K562 (cell line): ENCODE measurements at regions not wholly inside any gene's neighbourhood (a gene's known extent, or its start where the extent isn't known, plus 50 kb on each side); places are given as distances from the start of the nearest gene placed in this dataset.

ENCODE experiments used
- ATAC-seq: fragments of 200-7000 bp; cut with Tn5 transposase; 3 replicates; pipeline ENCODE4 v1.9.1; 2020; ENCODE audit warnings: moderate library complexity
- BruUV-seq: library from RNA; stranded (reverse); fragments of 400-500 nt; replicated peaks from 2 replicates; lab custom pipeline; 2021; lab: Mats Ljungman, UMichigan
- CTCF ChIA-PET: fragments of 300-600 bp; formaldehyde crosslinking; extraction: SDS; loops from one replicate; lab custom pipeline; 2021; ENCODE audit warnings: low intra/inter-chr PET ratio; lab: Yijun Ruan, JAX
- POLR2A ChIA-PET: fragments of 300-600, 350-650 bp; sonication (Branson Sonifier 250); formaldehyde crosslinking; extraction: SDS; loops from one replicate; lab custom pipeline; 2021; ENCODE audit warnings: antibody characterized with exemption, inconsistent platforms; lab: Yijun Ruan, JAX
- DNase-seq, 4 experiments: peaks; one replicate each; pipeline versions ENCODE4 v3.0.0 to v3.0.0-alpha.2; 2011 to 2018; ENCODE audit warnings: low spot score in 3 of 4, mixed read lengths in 3 of 4; ENCODE audit errors: extremely low read depth in 1 of 4
- FAIRE-seq: peaks from 2 replicates; lab custom pipeline; 2011; peaks lifted over from hg19 to GRCh38; lab: Jason Lieb, UNC
- H2AFZ ChIP-seq: 2 replicates; pipeline ENCODE4 v1.6.0; 2011; ENCODE audit warnings: low read depth, low read length, control low read depth, inconsistent platforms
- H3K27ac ChIP-seq: fragments of 200-600 bp; 3 replicates; pipeline ENCODE4 v1.8.0; 2011; ENCODE audit warnings: low read depth, mild to moderate bottlenecking, control low read depth, inconsistent platforms, low read length, moderate library complexity, mixed read lengths; ENCODE audit errors: extremely low read depth
- H3K27me3 ChIP-seq, 2 experiments: fragments of 300-600 bp in 1 of 2; 2 replicates in 1 of 2; 3 replicates in 1 of 2; pipeline versions ENCODE4 v1.6.0 to v1.8.0; 2011; ENCODE audit warnings: inconsistent platforms in 2 of 2, low read length in 2 of 2, mild to moderate bottlenecking in 1 of 2, mixed read lengths in 1 of 2, moderate library complexity in 1 of 2; ENCODE audit not compliant: control insufficient read depth in 2 of 2, insufficient read depth in 2 of 2
- H3K36me3 ChIP-seq: fragments of 300-600 bp; 3 replicates; pipeline ENCODE4 v1.8.0; 2011; ENCODE audit warnings: mild to moderate bottlenecking, low read length, inconsistent platforms; ENCODE audit not compliant: control insufficient read depth, insufficient read depth
- H3K4me1 ChIP-seq, 2 experiments: fragments of 200-600 bp in 1 of 2; replicated peaks in 1 of 2; 2 replicates in 1 of 2; 3 replicates in 1 of 2; pipeline versions ENCODE4 v1.5.1 to v1.8.0; 2011; ENCODE audit warnings: inconsistent platforms in 2 of 2, low read length in 2 of 2, mild to moderate bottlenecking in 1 of 2, mixed read lengths in 1 of 2, moderate library complexity in 1 of 2; ENCODE audit not compliant: control insufficient read depth in 2 of 2, insufficient read depth in 2 of 2
- H3K4me2 ChIP-seq: 2 replicates; pipeline ENCODE4 v1.6.1; 2011; ENCODE audit warnings: low read length, control low read depth, inconsistent platforms, mixed read lengths; ENCODE audit not compliant: insufficient read depth
- H3K4me3 ChIP-seq: fragments of 200-600 bp; sonication (generic), shearing (Covaris generic); 2 replicates; pipeline ENCODE4 v1.5.1; 2016; ENCODE audit warnings: control low read depth, inconsistent platforms
- H3K79me2 ChIP-seq: fragments of 200-600 bp; 3 replicates; pipeline ENCODE4 v1.8.0; 2011; ENCODE audit warnings: low read length, inconsistent platforms; ENCODE audit not compliant: control insufficient read depth, insufficient read depth
- H3K9ac ChIP-seq, 2 experiments: 2 replicates each; pipeline versions ENCODE4 v1.6.0 to v1.6.1; 2011; ENCODE audit warnings: low read depth in 2 of 2, low read length in 2 of 2, control low read depth in 1 of 2, inconsistent platforms in 1 of 2, mild to moderate bottlenecking in 1 of 2, mixed read lengths in 1 of 2; ENCODE audit not compliant: insufficient read depth in 1 of 2
- H3K9me1 ChIP-seq: one replicate; pipeline ENCODE4 v1.6.0; 2011; ENCODE audit warnings: inconsistent platforms, mild to moderate bottlenecking, low read length, moderate library complexity; ENCODE audit not compliant: control insufficient read depth, insufficient read depth
- H3K9me3 ChIP-seq: replicated peaks from 2 replicates; pipeline ENCODE4 v1.5.1; 2011; ENCODE audit warnings: low read depth, low read length, inconsistent platforms; ENCODE audit not compliant: control insufficient read depth, insufficient read depth
- H4K20me1 ChIP-seq: replicated peaks from 2 replicates; pipeline ENCODE4 v1.6.1; 2011; ENCODE audit warnings: low read length, inconsistent platforms, mixed read lengths; ENCODE audit not compliant: control insufficient read depth, insufficient read depth
- CGGBP1 ChIP-seq: fragments of 250-450 bp; sonication (Bioruptor Pico); IDR thresholded peaks from 2 replicates; pipeline ENCODE4 v1.9.0; 2021; ENCODE audit warnings: mild to moderate bottlenecking
- EGR1 ChIP-seq: fragments of 450-650 bp; conservative IDR thresholded peaks from 2 replicates; pipeline ENCODE4 v1.6.1; 2017; ENCODE audit warnings: mild to moderate bottlenecking
- PHF21A ChIP-seq: fragments of 450-650 bp; IDR thresholded peaks from 2 replicates; pipeline ENCODE4 v1.6.1; 2017; ENCODE audit warnings: low read depth, borderline replicate concordance
- SMAD2 ChIP-seq: fragments of 150-350 bp; IDR thresholded peaks from 2 replicates; pipeline ENCODE4 v1.6.1; 2014; ENCODE audit warnings: low read depth, mild to moderate bottlenecking, low read length
- TEAD1 ChIP-seq, 2 experiments: fragments of 450-650 bp in 1 of 2; sonication (generic) in 1 of 2; formaldehyde crosslinking; IDR thresholded peaks; 2 replicates each; pipeline versions ENCODE4 v1.4.0 to v1.8.0; 2020 to 2022; ENCODE audit warnings: mild to moderate bottlenecking in 2 of 2, missing genetic modification reagents in 1 of 2
- TEAD4 ChIP-seq, 2 experiments: sonication (generic) in 1 of 2; formaldehyde crosslinking in 1 of 2; IDR thresholded peaks; 2 replicates each; pipeline versions ENCODE4 v1.6.1 to v1.8.0; 2012 to 2022; ENCODE audit warnings: borderline replicate concordance in 1 of 2, inconsistent platforms in 1 of 2, low read length in 1 of 2, mild to moderate bottlenecking in 1 of 2, missing genetic modification reagents in 1 of 2
- ZKSCAN3 ChIP-seq: fragments of 250-450 bp; sonication (Bioruptor Pico); IDR thresholded peaks from 2 replicates; pipeline ENCODE4 v1.4.0; 2020
- ZNF639 ChIP-seq, 2 experiments: fragments of 200-800 bp in 1 of 2; sonication (Bioruptor generic) in 1 of 2; sonication (generic) in 1 of 2; formaldehyde crosslinking in 1 of 2; IDR thresholded peaks in 1 of 2; conservative IDR thresholded peaks in 1 of 2; 2 replicates each; pipeline versions ENCODE4 v1.5.0 to v1.6.1; 2016 to 2020; ENCODE audit warnings: missing compliant biosample characterization in 1 of 2, missing genetic modification characterization in 1 of 2, missing genetic modification reagents in 1 of 2
- WGBS: fragments of 100-300 bp; shearing (Covaris generic); methylation state at CpG from one replicate; pipeline ENCODE4 v1.1.6; 2016; ENCODE audit warnings: low coverage, mixed read lengths; ENCODE audit not compliant: insufficient coverage; ENCODE audit errors: missing lambda C conversion rate; 5-methylcytosine and 5-hydroxymethylcytosine counted together
- in situ Hi-C: fragments of 300-500 bp; cut with MboI; formaldehyde crosslinking; loops from 4 replicates; pipeline ENCODE4 v1.15.0; 2018; ENCODE audit warnings: inconsistent platforms, mixed read lengths
- intact Hi-C: fragments of 100-400 bp; cut with micrococcal nuclease; formaldehyde crosslinking; loops from 2 replicates; pipeline ENCODE4 v1.14.2; 2022

GRCh38 chr1:90605070-90605469, 112.0 kb downstream of the BARHL2 start:
- Histone ChIP-seq H2AFZ (no peak overlapping the region), H3K36me3 (no peaks in the 10 kb centered on the region), H3K9me3 (no peaks in the 10 kb centered on the region), H3K4me1 (no peaks in the 10 kb centered on the region), H3K9me1 (no peaks in the 10 kb centered on the region), H3K79me2 (no peaks in the 10 kb centered on the region), H3K9ac (no peak overlapping the region), H3K4me3 (no peak overlapping the region), H3K4me2 (no peak overlapping the region), H4K20me1 (no peaks in the 10 kb centered on the region), H3K27ac (no peak overlapping the region), H3K27me3 (no peaks in the 10 kb centered on the region)
- FAIRE-seq = no peak
- ChIA-PET CTCF (interaction anchor here (0.6 kb wide), 1 partner anchor 491 kb away, joined by 3 read pairs; no protein-coding TSS in a partner anchor), POLR2A (interaction anchor here (0.6 to 1.0 kb wide), 2 partner anchors 10 to 11 kb away, joined by 3 read pairs; no protein-coding TSS in a partner anchor)
- in situ Hi-C loops = no loop called here
- BruUV-seq = no TSS peak
- intact Hi-C loops = no loop called here
- WGBS = 0% methylated on average over 1 of the region's 1 CpG
- TF ChIP-seq SMAD2 (no peak), TEAD4 (IDR thresholded peaks at IDR 0.05; ENCODE audit: low read length) (no peak), TEAD4 (CRISPR knock-in tag; IDR thresholded peaks at IDR 0.05; ENCODE audit: borderline replicate concordance) (no peak), ZKSCAN3 (CRISPR knock-in tag) (no peak), ZNF639 (CRISPR knock-in tag; conservative IDR thresholded peaks at IDR 0.05 in 1 of 2, IDR thresholded peaks at IDR 0.05 in 1 of 2) (no peak), PHF21A (no peak), EGR1 (no peak), CGGBP1 (no peak), TEAD1 (CRISPR knock-in tag; IDR thresholded peaks at IDR 0.05) (no peak)
- ATAC-seq = no peak
- DNase-seq = no peak
